Astrocyte (in vitro differentiated cells and primary cell): ENCODE measurements at regions not wholly inside any gene's neighbourhood (a gene's known extent, or its start where the extent isn't known, plus 50 kb on each side); places are given as distances from the start of the nearest gene placed in this dataset.

Experiments
- EZH2 ChIP-seq: IDR thresholded peaks from 2 replicates; pipeline ENCODE4 v1.6.1; 2012; ENCODE audit warnings: mild to moderate bottlenecking, low read length, inconsistent platforms; ENCODE audit not compliant: insufficient read depth
- TF ChIP-seq, protein P1 (sequence below): IDR thresholded peaks from 2 replicates; pipeline ENCODE4 v1.5.1; 2011; ENCODE audit warnings: low read depth, mild to moderate bottlenecking, inconsistent platforms, low read length, moderate library complexity; ENCODE audit not compliant: insufficient read depth

DNA sequence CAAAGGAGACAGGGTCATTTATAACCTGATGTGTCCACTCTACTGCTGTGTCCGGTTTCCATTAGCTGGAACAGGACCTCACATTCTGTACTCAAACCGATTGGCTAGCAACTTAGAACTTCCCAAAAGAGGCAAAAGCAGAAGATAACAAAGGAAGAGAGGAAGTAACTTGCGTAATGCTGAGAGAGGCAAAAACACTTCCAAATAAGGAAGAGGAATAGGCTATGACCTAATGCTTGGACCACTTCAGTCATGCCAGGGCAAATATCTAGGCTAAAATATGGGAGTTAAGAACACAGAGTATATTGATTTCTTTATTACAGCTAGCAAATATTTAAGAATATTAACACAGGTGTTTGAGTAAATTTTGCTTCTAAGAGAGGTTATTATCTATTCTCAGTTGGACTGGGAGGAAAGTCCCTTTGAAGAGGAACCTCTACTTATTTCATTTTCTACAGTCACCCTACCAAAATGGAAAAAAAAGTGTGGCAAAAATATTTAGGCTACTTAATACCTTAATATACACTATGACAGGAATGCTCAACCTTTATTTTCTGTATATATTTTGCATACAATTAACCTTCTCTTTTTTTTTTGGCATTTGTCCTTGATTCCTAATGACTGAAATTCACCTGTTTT, 499.8 kb upstream of the CHORDC1 start:
- TF ChIP-seq, protein P1, sequence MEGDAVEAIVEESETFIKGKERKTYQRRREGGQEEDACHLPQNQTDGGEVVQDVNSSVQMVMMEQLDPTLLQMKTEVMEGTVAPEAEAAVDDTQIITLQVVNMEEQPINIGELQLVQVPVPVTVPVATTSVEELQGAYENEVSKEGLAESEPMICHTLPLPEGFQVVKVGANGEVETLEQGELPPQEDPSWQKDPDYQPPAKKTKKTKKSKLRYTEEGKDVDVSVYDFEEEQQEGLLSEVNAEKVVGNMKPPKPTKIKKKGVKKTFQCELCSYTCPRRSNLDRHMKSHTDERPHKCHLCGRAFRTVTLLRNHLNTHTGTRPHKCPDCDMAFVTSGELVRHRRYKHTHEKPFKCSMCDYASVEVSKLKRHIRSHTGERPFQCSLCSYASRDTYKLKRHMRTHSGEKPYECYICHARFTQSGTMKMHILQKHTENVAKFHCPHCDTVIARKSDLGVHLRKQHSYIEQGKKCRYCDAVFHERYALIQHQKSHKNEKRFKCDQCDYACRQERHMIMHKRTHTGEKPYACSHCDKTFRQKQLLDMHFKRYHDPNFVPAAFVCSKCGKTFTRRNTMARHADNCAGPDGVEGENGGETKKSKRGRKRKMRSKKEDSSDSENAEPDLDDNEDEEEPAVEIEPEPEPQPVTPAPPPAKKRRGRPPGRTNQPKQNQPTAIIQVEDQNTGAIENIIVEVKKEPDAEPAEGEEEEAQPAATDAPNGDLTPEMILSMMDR = no peak
- TF ChIP-seq EZH2 = no peak
